Fibroblast of lung (primary cell): ENCODE measurements at regions not wholly inside any gene's neighbourhood (a gene's known extent, or its start where the extent isn't known, plus 50 kb on each side); places are given as distances from the start of the nearest gene placed in this dataset.

Source experiments
- EZH2 ChIP-seq: IDR thresholded peaks from 2 replicates; pipeline ENCODE4 v1.5.1; 2012; ENCODE audit warnings: low read length, control low read depth, mild to moderate bottlenecking; ENCODE audit errors: missing control alignments
- TF ChIP-seq, protein P1 (sequence below), 2 donors: IDR thresholded peaks in 1 of 2; conservative IDR thresholded peaks in 1 of 2; 1 replicate in 1 of 2; 2 replicates in 1 of 2; pipeline ENCODE4 v1.5.1; 2011 to 2012; ENCODE audit warnings: low read length in 2 of 2, control low read depth in 1 of 2, inconsistent platforms in 1 of 2, low read depth in 1 of 2, mild to moderate bottlenecking in 1 of 2

DNA sequence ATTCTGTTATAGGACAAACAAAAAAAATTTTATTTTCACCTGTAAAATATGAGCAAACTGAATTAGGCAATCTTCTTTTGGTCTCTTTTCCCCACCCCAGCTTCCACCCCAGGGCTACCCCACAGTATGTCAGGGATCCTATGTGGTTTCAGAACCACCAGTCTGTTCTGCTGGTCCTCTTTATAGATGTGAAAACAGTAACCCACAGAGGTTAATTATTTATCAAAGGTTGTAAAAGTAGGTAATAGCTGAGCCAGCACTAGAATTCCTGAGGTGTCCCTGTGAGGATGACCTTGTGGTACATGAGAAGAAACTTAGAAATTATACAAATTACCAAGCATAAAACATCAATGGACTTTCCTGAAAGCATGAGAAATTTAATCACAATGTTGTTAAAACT lies 428.7 kb downstream of the CNTNAP4 start:
- TF ChIP-seq, protein P1, sequence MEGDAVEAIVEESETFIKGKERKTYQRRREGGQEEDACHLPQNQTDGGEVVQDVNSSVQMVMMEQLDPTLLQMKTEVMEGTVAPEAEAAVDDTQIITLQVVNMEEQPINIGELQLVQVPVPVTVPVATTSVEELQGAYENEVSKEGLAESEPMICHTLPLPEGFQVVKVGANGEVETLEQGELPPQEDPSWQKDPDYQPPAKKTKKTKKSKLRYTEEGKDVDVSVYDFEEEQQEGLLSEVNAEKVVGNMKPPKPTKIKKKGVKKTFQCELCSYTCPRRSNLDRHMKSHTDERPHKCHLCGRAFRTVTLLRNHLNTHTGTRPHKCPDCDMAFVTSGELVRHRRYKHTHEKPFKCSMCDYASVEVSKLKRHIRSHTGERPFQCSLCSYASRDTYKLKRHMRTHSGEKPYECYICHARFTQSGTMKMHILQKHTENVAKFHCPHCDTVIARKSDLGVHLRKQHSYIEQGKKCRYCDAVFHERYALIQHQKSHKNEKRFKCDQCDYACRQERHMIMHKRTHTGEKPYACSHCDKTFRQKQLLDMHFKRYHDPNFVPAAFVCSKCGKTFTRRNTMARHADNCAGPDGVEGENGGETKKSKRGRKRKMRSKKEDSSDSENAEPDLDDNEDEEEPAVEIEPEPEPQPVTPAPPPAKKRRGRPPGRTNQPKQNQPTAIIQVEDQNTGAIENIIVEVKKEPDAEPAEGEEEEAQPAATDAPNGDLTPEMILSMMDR (conservative IDR thresholded peaks at IDR 0.05 in 1 of 2, IDR thresholded peaks at IDR 0.05 in 1 of 2; ENCODE audit: low read depth in 1 of 2, low read length in 2 of 2): no peak
- no peak for TF ChIP-seq EZH2
